ENCODE measurements at regions not wholly inside any gene's neighbourhood (a gene's known extent, or its start where the extent isn't known, plus 50 kb on each side); places are given as distances from the start of the nearest gene placed in this dataset.

GRCh38 chr20:22524393-22525015 is 59.9 kb downstream of the FOXA2 start:
- Histone ChIP-seq H3K4me2 (ENCODE audit: control insufficient read depth, extremely low read depth, insufficient read depth, low read depth, low read length) (no peak overlapping the region), H3K79me2 (ENCODE audit: control insufficient read depth, insufficient read depth, low read length) (no peaks in the 10 kb centered on the region), H3K9ac (ENCODE audit: control insufficient read depth, extremely low read depth, insufficient read depth, low read length) (no peak overlapping the region), H3K36me3 (ENCODE audit: control insufficient read depth in 2 of 2, extremely low read depth in 1 of 2, insufficient read depth in 2 of 2, low read length in 2 of 2) (no peaks in the 10 kb centered on the region), H3K27me3 (ENCODE audit: control insufficient read depth, extremely low read depth, insufficient read depth, low read length) (peaks cover 6% of the 10 kb centered on the region), H3K4me1 (ENCODE audit: control insufficient read depth, extremely low read depth, insufficient read depth, low read length) (no peaks in the 10 kb centered on the region), H4K20me1 (ENCODE audit: control insufficient read depth, extremely low read depth, insufficient read depth, low read length) (no peaks in the 10 kb centered on the region), H3K4me3 (ENCODE audit: control insufficient read depth in 2 of 3, extremely low read depth in 1 of 3, insufficient read depth in 2 of 3, low read depth in 1 of 3, low read length in 3 of 3) (no peak overlapping the region), H3K9me1 (ENCODE audit: control insufficient read depth, extremely low read depth, insufficient read depth, low read length) (no peaks in the 10 kb centered on the region), H3K9me3 (ENCODE audit: control insufficient read depth, low read depth, low read length) (no peaks in the 10 kb centered on the region), H2AFZ (ENCODE audit: control insufficient read depth, low read length) (no peak overlapping the region), H3K27ac (ENCODE audit: control insufficient read depth, insufficient read depth, low read length) (no peak overlapping the region)
- FAIRE-seq (no peak), DNase-seq (ENCODE audit: low read depth, low spot score) (no peak)
- dilution Hi-C loops (cut with MboI; ENCODE audit: extremely low pct_ligation_motif_present, low sequenced_read_pairs), result no loop called here
- TF ChIP-seq EZH2 (IDR thresholded peaks at IDR 0.05; ENCODE audit: low read length), result no peak
- TF ChIP-seq CTCF (optimal IDR thresholded peaks at IDR 0.05 in 1 of 3, IDR thresholded peaks at IDR 0.05 in 1 of 3, conservative IDR thresholded peaks at IDR 0.05 in 1 of 3; ENCODE audit: extremely low read depth in 1 of 3, insufficient read depth in 2 of 3, low read length in 3 of 3), result no peak

- TF ChIP-seq EZH2 (IDR thresholded peaks at IDR 0.05; ENCODE audit: low read length) (no peak), CTCF (optimal IDR thresholded peaks at IDR 0.05 in 1 of 3, IDR thresholded peaks at IDR 0.05 in 1 of 3, conservative IDR thresholded peaks at IDR 0.05 in 1 of 3; ENCODE audit: extremely low read depth in 1 of 3, insufficient read depth in 2 of 3, low read length in 3 of 3) (no peak)
- no peaks in the 10 kb centered on the region for H3K36me3 ChIP-seq (ENCODE audit: control insufficient read depth in 2 of 2, extremely low read depth in 1 of 2, insufficient read depth in 2 of 2, low read length in 2 of 2)
- H3K9ac ChIP-seq (ENCODE audit: control insufficient read depth, extremely low read depth, insufficient read depth, low read length), result no peak overlapping the region
- no peak overlapping the region for H3K4me2 ChIP-seq (ENCODE audit: control insufficient read depth, extremely low read depth, insufficient read depth, low read depth, low read length)
- FAIRE-seq, result no peak
- no peaks in the 10 kb centered on the region for H3K27me3 ChIP-seq (ENCODE audit: control insufficient read depth, extremely low read depth, insufficient read depth, low read length)
- no peaks in the 10 kb centered on the region for H4K20me1 ChIP-seq (ENCODE audit: control insufficient read depth, extremely low read depth, insufficient read depth, low read length)
- no peaks in the 10 kb centered on the region for H3K9me3 ChIP-seq (ENCODE audit: control insufficient read depth, low read depth, low read length)
- no peak overlapping the region for H3K27ac ChIP-seq (ENCODE audit: control insufficient read depth, insufficient read depth, low read length)
- no peak for DNase-seq (ENCODE audit: low read depth, low spot score)
- H3K9me1 ChIP-seq (ENCODE audit: control insufficient read depth, extremely low read depth, insufficient read depth, low read length), result no peaks in the 10 kb centered on the region
- H3K4me1 ChIP-seq (ENCODE audit: control insufficient read depth, extremely low read depth, insufficient read depth, low read length), result no peaks in the 10 kb centered on the region
- dilution Hi-C loops (cut with MboI; ENCODE audit: extremely low pct_ligation_motif_present, low sequenced_read_pairs), result no loop called here
- H3K79me2 ChIP-seq (ENCODE audit: control insufficient read depth, insufficient read depth, low read length), result no peaks in the 10 kb centered on the region
- H2AFZ ChIP-seq (ENCODE audit: control insufficient read depth, low read length), result no peak overlapping the region
- H3K4me3 ChIP-seq (ENCODE audit: control insufficient read depth in 2 of 3, extremely low read depth in 1 of 3, insufficient read depth in 2 of 3, low read depth in 1 of 3, low read length in 3 of 3), result no peak overlapping the region
These were observed 60.6 kb downstream of the FOXA2 start for GRCh38 chr20:22523499-22524392.
